NB4 (cell line): ENCODE measurements at regions not wholly inside any gene's neighbourhood (a gene's known extent, or its start where the extent isn't known, plus 50 kb on each side); places are given as distances from the start of the nearest gene placed in this dataset.
"Not testable (repeated sequence)": the region's sequence is repeated elsewhere in the genome, so short reads cannot be mapped to it uniquely, and the experiment has no call there.

ENCODE experiments used
- POLR2A ChIP-seq: IDR thresholded peaks from 2 replicates; pipeline ENCODE4 v1.6.1; 2011; ENCODE audit warnings: mild to moderate bottlenecking; ENCODE audit not compliant: insufficient read length; ENCODE audit errors: extremely low read depth
- TF ChIP-seq, protein P1 (sequence below): IDR thresholded peaks from 2 replicates; pipeline ENCODE4 v1.6.1; 2011; ENCODE audit warnings: low read depth, low read length
- TF ChIP-seq, protein P2 (sequence below): IDR thresholded peaks from one replicate; pipeline ENCODE4 v1.5.1; 2012; ENCODE audit warnings: low read depth, low read length

DNA sequence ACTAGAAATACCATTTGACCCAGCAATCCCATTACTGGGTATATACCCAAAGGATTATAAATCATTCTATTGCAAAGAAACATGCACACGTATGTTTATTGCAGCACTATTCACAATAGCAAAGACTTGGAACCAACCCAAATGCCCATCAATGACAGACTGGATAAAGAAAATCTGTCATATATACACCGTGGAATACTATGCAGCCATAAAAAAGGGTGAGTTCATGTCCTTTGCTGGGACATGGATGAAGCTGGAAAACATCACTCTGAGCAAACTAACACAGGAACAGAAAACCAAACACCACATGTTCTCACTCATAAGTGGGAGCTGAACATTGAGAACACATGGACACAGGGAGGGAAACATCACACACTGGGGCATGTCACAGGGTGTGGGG is 180.7 kb upstream of the IRX4 start:
- TF ChIP-seq, protein P1, sequence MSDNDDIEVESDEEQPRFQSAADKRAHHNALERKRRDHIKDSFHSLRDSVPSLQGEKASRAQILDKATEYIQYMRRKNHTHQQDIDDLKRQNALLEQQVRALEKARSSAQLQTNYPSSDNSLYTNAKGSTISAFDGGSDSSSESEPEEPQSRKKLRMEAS: not testable (repeated sequence)
- TF ChIP-seq POLR2A: not testable (repeated sequence)
- TF ChIP-seq, protein P2, sequence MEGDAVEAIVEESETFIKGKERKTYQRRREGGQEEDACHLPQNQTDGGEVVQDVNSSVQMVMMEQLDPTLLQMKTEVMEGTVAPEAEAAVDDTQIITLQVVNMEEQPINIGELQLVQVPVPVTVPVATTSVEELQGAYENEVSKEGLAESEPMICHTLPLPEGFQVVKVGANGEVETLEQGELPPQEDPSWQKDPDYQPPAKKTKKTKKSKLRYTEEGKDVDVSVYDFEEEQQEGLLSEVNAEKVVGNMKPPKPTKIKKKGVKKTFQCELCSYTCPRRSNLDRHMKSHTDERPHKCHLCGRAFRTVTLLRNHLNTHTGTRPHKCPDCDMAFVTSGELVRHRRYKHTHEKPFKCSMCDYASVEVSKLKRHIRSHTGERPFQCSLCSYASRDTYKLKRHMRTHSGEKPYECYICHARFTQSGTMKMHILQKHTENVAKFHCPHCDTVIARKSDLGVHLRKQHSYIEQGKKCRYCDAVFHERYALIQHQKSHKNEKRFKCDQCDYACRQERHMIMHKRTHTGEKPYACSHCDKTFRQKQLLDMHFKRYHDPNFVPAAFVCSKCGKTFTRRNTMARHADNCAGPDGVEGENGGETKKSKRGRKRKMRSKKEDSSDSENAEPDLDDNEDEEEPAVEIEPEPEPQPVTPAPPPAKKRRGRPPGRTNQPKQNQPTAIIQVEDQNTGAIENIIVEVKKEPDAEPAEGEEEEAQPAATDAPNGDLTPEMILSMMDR: not testable (repeated sequence)
